Activated CD4-positive, alpha-beta memory T cell treated with anti-CD3 and anti-CD28 coated beads for 36 hours (primary cell): ENCODE measurements at regions not wholly inside any gene's neighbourhood (a gene's known extent, or its start where the extent isn't known, plus 50 kb on each side); places are given as distances from the start of the nearest gene placed in this dataset.

Source experiments
- CTCF ChIA-PET: fragments of 350-600 bp; sonication (Branson Sonifier 250); formaldehyde crosslinking; loops from one replicate; lab custom pipeline; 2021; ENCODE audit warnings: antibody characterized with exemption, inconsistent platforms; lab: Charles Lee
- POLR2A ChIA-PET: fragments of 350-600 bp; sonication (Branson Sonifier 250); formaldehyde crosslinking; loops from one replicate; lab custom pipeline; 2021; ENCODE audit warnings: antibody characterized with exemption; lab: Charles Lee
- DNase-seq: peaks from one replicate; pipeline ENCODE4 v3.0.0-alpha.2; 2020
- H3K27ac Mint-ChIP-seq: one replicate; pipeline ENCODE4 v1.8.0; 2021; ENCODE audit warnings: mixed read lengths
- H3K27me3 Mint-ChIP-seq: one replicate; pipeline ENCODE4 v1.8.0; 2021; ENCODE audit warnings: mixed read lengths
- H3K36me3 Mint-ChIP-seq: one replicate; pipeline ENCODE4 v1.8.0; 2021; ENCODE audit warnings: mixed read lengths
- H3K4me1 Mint-ChIP-seq: one replicate; pipeline ENCODE4 v1.8.0; 2021; ENCODE audit warnings: low read depth, mixed read lengths
- H3K4me3 Mint-ChIP-seq: one replicate; pipeline ENCODE4 v1.8.0; 2021; ENCODE audit warnings: mild to moderate bottlenecking, mixed read lengths
- H3K9me3 Mint-ChIP-seq: one replicate; pipeline ENCODE4 v1.8.0; 2021; ENCODE audit warnings: mixed read lengths
- intact Hi-C: fragments of 100-400 bp; cut with micrococcal nuclease; formaldehyde crosslinking; loops from one replicate; pipeline ENCODE4 v1.15.1; 2023

GRCh38 chr20:51143652-51144051 is 120.7 kb upstream of the KCNG1 start:
- CTCF ChIA-PET, result no interaction called here
- intact Hi-C loops, result no loop called here
- POLR2A ChIA-PET, result no interaction called here
- no peaks in the 10 kb centered on the region for H3K36me3 Mint-ChIP-seq
- peaks cover 5% of the 10 kb centered on the region for H3K9me3 Mint-ChIP-seq
- H3K27me3 Mint-ChIP-seq, result peaks cover 38% of the 10 kb centered on the region
- no peak overlapping the region for H3K4me3 Mint-ChIP-seq
- H3K4me1 Mint-ChIP-seq, result no peaks in the 10 kb centered on the region
- DNase-seq, result no peak
- no peak overlapping the region for H3K27ac Mint-ChIP-seq

GRCh38 chr20:51142448-51142847 is 119.5 kb upstream of the KCNG1 start:
- H3K36me3 Mint-ChIP-seq, result no peaks in the 10 kb centered on the region
- H3K4me3 Mint-ChIP-seq, result no peak overlapping the region
- H3K27ac Mint-ChIP-seq, result no peak overlapping the region
- CTCF ChIA-PET, result no interaction called here
- peaks cover 5% of the 10 kb centered on the region for H3K9me3 Mint-ChIP-seq
- POLR2A ChIA-PET, result no interaction called here
- no peak for DNase-seq
- intact Hi-C loops, result no loop called here
- H3K4me1 Mint-ChIP-seq, result no peaks in the 10 kb centered on the region
- peaks cover 37% of the 10 kb centered on the region for H3K27me3 Mint-ChIP-seq

GRCh38 chr20:51140671-51141070 is 117.8 kb upstream of the KCNG1 start:
- H3K4me1 Mint-ChIP-seq, result no peaks in the 10 kb centered on the region
- ChIA-PET CTCF (no interaction called here), POLR2A (no interaction called here)
- DNase-seq, result no peak
- no peaks in the 10 kb centered on the region for H3K9me3 Mint-ChIP-seq
- H3K27me3 Mint-ChIP-seq, result peaks cover 33% of the 10 kb centered on the region
- intact Hi-C loops, result no loop called here
- no peak overlapping the region for H3K27ac Mint-ChIP-seq
- no peak overlapping the region for H3K4me3 Mint-ChIP-seq
- H3K36me3 Mint-ChIP-seq, result no peaks in the 10 kb centered on the region

- Mint-ChIP-seq H3K9me3 (no peaks in the 10 kb centered on the region), H3K4me1 (no peaks in the 10 kb centered on the region), H3K27me3 (peaks cover 28% of the 10 kb centered on the region), H3K27ac (no peak overlapping the region), H3K4me3 (no peak overlapping the region), H3K36me3 (no peaks in the 10 kb centered on the region)
- intact Hi-C loops, result no loop called here
- ChIA-PET CTCF (no interaction called here), POLR2A (no interaction called here)
- DNase-seq, result no peak
These were observed 117.0 kb upstream of the KCNG1 start for GRCh38 chr20:51139891-51140290.

- H3K27ac Mint-ChIP-seq, result no peak overlapping the region
These were observed 115.7 kb upstream of the KCNG1 start for GRCh38 chr20:51138576-51138975.

GRCh38 chr20:51137461-51137860 is 114.6 kb upstream of the KCNG1 start:
- intact Hi-C loops, result no loop called here
- no peak for DNase-seq
- no peak overlapping the region for H3K4me3 Mint-ChIP-seq
- ChIA-PET CTCF (interaction anchor here (0.9 kb wide), 1 partner anchor 100 kb away, joined by 3 read pairs; no protein-coding TSS in a partner anchor), POLR2A (no interaction called here)
- H3K27me3 Mint-ChIP-seq, result peaks cover 19% of the 10 kb centered on the region
- H3K27ac Mint-ChIP-seq, result no peak overlapping the region
- no peaks in the 10 kb centered on the region for H3K36me3 Mint-ChIP-seq
- H3K4me1 Mint-ChIP-seq, result no peaks in the 10 kb centered on the region
- H3K9me3 Mint-ChIP-seq, result no peaks in the 10 kb centered on the region

More at GRCh38 chr20:51138576-51138975, 115.7 kb upstream of the KCNG1 start:
- CTCF ChIA-PET, result no interaction called here
- no peak for DNase-seq
- Mint-ChIP-seq H3K4me1 (no peaks in the 10 kb centered on the region), H3K9me3 (no peaks in the 10 kb centered on the region), H3K4me3 (no peak overlapping the region), H3K27me3 (peaks cover 21% of the 10 kb centered on the region), H3K36me3 (no peaks in the 10 kb centered on the region)
- POLR2A ChIA-PET, result no interaction called here
- intact Hi-C loops, result no loop called here

- DNase-seq, result no peak
- H3K27me3 Mint-ChIP-seq, result peaks cover 14% of the 10 kb centered on the region
- ChIA-PET POLR2A (no interaction called here), CTCF (no interaction called here)
- H3K4me3 Mint-ChIP-seq, result no peak overlapping the region
- H3K9me3 Mint-ChIP-seq, result no peaks in the 10 kb centered on the region
- H3K27ac Mint-ChIP-seq, result no peak overlapping the region
- no peaks in the 10 kb centered on the region for H3K36me3 Mint-ChIP-seq
- H3K4me1 Mint-ChIP-seq, result no peaks in the 10 kb centered on the region
- intact Hi-C loops, result no loop called here
These were observed 113.2 kb upstream of the KCNG1 start for GRCh38 chr20:51135926-51136715.

GRCh38 chr20:51134405-51134804 is 111.5 kb upstream of the KCNG1 start:
- Mint-ChIP-seq H3K4me1 (no peaks in the 10 kb centered on the region), H3K36me3 (no peaks in the 10 kb centered on the region), H3K9me3 (no peaks in the 10 kb centered on the region), H3K27ac (no peak overlapping the region), H3K4me3 (no peak overlapping the region), H3K27me3 (peaks cover 8% of the 10 kb centered on the region)
- intact Hi-C loops, result no loop called here
- ChIA-PET POLR2A (no interaction called here), CTCF (interaction anchor here (1.5 kb wide), 1 partner anchor 146 kb away, joined by 6 read pairs; no protein-coding TSS in a partner anchor)
- no peak for DNase-seq

GRCh38 chr20:51132279-51132678 is 109.4 kb upstream of the KCNG1 start:
- Mint-ChIP-seq H3K27ac (no peak overlapping the region), H3K4me3 (no peak overlapping the region), H3K4me1 (peaks cover 16% of the 10 kb centered on the region), H3K36me3 (no peaks in the 10 kb centered on the region), H3K9me3 (no peaks in the 10 kb centered on the region), H3K27me3 (peaks cover 10% of the 10 kb centered on the region)
- POLR2A ChIA-PET, result no interaction called here
- intact Hi-C loops, result no loop called here
- DNase-seq, result no peak
- CTCF ChIA-PET, result interaction anchor here (0.7 to 1.0 kb wide), 2 partner anchors 25 to 146 kb away, joined by 3 read pairs; no protein-coding TSS in a partner anchor

- ChIA-PET CTCF (interaction anchor here (0.6 to 1.0 kb wide), 3 partner anchors 25 to 145 kb away, joined by 3 to 4 read pairs (median 3); no protein-coding TSS in a partner anchor), POLR2A (no interaction called here)
- Mint-ChIP-seq H3K27ac (no peak overlapping the region), H3K27me3 (peaks cover 10% of the 10 kb centered on the region), H3K9me3 (no peaks in the 10 kb centered on the region), H3K36me3 (no peaks in the 10 kb centered on the region), H3K4me1 (peaks cover 16% of the 10 kb centered on the region), H3K4me3 (no peak overlapping the region)
- intact Hi-C loops, result no loop called here
- DNase-seq, result no peak
These were observed 108.9 kb upstream of the KCNG1 start for GRCh38 chr20:51131811-51132210.

GRCh38 chr20:51129147-51129776 is 106.4 kb upstream of the KCNG1 start:
- H3K27me3 Mint-ChIP-seq, result peaks cover 12% of the 10 kb centered on the region
- POLR2A ChIA-PET, result no interaction called here
- intact Hi-C loops, result loop anchor here (5.0 to 10.0 kb wide), 2 partner anchors 107 to 144 kb away; partner anchors contain the start of gene KCNG1
- CTCF ChIA-PET, result interaction anchor here (1.5 kb wide), 1 partner anchor 113 kb away, joined by 3 read pairs; no protein-coding TSS in a partner anchor
- H3K4me1 Mint-ChIP-seq, result peaks cover 16% of the 10 kb centered on the region
- DNase-seq, result peak; percentile 15
- H3K27ac Mint-ChIP-seq, result no peak overlapping the region
- H3K9me3 Mint-ChIP-seq, result no peaks in the 10 kb centered on the region
- no peak overlapping the region for H3K4me3 Mint-ChIP-seq
- no peaks in the 10 kb centered on the region for H3K36me3 Mint-ChIP-seq

GRCh38 chr20:51128198-51128597 is 105.3 kb upstream of the KCNG1 start:
- POLR2A ChIA-PET, result interaction anchor here (1.4 kb wide), 1 partner anchor 170 kb away, joined by 3 read pairs; the partner anchor contains the start of genes DPM1 and MOCS3

More at GRCh38 chr20:51128198-51128597, 105.3 kb upstream of the KCNG1 start:
- intact Hi-C loops, result loop anchor here (1.0 to 10.0 kb wide), 3 partner anchors 64 to 143 kb away; partner anchors contain the start of gene KCNG1
- Mint-ChIP-seq H3K4me3 (no peak overlapping the region), H3K9me3 (no peaks in the 10 kb centered on the region), H3K27ac (peak overlapping the region; percentile 36), H3K27me3 (peaks cover 12% of the 10 kb centered on the region), H3K4me1 (peaks cover 21% of the 10 kb centered on the region), H3K36me3 (no peaks in the 10 kb centered on the region)
- peak; percentile 60 for DNase-seq
- CTCF ChIA-PET, result interaction anchor here (1.3 to 1.5 kb wide), 2 partner anchors 67 to 112 kb away, joined by 3 to 4 read pairs; no protein-coding TSS in a partner anchor
